ENCODE measurements at regions not wholly inside any gene's neighbourhood (a gene's known extent, or its start where the extent isn't known, plus 50 kb on each side); places are given as distances from the start of the nearest gene placed in this dataset.

DNA sequence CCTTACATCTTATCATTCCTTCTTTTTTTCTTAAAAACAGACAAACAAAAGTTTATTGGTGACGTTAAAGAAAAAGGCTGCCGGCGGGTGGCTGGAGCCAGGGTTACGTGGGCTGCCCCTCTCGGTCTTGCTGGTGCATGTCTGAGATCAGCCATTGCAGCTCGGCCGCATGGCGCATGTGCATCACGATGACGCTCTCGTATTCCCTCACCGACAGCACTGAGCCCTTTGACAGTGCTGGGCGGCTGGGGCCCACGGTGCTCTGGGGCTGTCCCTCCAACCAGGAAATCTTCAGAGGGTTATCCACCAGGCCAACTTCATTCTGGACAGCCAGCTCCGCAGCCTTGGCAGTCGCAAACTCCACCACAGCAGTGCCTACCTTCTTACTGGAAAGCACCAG is 1081.8 kb upstream of the TMEFF2 start:
- TF ChIP-seq SMC3 (IDR thresholded peaks at IDR 0.05), result no peak
- TF ChIP-seq, protein P1, sequence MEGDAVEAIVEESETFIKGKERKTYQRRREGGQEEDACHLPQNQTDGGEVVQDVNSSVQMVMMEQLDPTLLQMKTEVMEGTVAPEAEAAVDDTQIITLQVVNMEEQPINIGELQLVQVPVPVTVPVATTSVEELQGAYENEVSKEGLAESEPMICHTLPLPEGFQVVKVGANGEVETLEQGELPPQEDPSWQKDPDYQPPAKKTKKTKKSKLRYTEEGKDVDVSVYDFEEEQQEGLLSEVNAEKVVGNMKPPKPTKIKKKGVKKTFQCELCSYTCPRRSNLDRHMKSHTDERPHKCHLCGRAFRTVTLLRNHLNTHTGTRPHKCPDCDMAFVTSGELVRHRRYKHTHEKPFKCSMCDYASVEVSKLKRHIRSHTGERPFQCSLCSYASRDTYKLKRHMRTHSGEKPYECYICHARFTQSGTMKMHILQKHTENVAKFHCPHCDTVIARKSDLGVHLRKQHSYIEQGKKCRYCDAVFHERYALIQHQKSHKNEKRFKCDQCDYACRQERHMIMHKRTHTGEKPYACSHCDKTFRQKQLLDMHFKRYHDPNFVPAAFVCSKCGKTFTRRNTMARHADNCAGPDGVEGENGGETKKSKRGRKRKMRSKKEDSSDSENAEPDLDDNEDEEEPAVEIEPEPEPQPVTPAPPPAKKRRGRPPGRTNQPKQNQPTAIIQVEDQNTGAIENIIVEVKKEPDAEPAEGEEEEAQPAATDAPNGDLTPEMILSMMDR (IDR thresholded peaks at IDR 0.05), result no peak
- TF ChIP-seq, protein P2, sequence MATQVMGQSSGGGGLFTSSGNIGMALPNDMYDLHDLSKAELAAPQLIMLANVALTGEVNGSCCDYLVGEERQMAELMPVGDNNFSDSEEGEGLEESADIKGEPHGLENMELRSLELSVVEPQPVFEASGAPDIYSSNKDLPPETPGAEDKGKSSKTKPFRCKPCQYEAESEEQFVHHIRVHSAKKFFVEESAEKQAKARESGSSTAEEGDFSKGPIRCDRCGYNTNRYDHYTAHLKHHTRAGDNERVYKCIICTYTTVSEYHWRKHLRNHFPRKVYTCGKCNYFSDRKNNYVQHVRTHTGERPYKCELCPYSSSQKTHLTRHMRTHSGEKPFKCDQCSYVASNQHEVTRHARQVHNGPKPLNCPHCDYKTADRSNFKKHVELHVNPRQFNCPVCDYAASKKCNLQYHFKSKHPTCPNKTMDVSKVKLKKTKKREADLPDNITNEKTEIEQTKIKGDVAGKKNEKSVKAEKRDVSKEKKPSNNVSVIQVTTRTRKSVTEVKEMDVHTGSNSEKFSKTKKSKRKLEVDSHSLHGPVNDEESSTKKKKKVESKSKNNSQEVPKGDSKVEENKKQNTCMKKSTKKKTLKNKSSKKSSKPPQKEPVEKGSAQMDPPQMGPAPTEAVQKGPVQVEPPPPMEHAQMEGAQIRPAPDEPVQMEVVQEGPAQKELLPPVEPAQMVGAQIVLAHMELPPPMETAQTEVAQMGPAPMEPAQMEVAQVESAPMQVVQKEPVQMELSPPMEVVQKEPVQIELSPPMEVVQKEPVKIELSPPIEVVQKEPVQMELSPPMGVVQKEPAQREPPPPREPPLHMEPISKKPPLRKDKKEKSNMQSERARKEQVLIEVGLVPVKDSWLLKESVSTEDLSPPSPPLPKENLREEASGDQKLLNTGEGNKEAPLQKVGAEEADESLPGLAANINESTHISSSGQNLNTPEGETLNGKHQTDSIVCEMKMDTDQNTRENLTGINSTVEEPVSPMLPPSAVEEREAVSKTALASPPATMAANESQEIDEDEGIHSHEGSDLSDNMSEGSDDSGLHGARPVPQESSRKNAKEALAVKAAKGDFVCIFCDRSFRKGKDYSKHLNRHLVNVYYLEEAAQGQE (IDR thresholded peaks at IDR 0.05), result no peak
- TF ChIP-seq, protein P3, sequence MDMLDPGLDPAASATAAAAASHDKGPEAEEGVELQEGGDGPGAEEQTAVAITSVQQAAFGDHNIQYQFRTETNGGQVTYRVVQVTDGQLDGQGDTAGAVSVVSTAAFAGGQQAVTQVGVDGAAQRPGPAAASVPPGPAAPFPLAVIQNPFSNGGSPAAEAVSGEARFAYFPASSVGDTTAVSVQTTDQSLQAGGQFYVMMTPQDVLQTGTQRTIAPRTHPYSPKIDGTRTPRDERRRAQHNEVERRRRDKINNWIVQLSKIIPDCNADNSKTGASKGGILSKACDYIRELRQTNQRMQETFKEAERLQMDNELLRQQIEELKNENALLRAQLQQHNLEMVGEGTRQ (IDR thresholded peaks at IDR 0.05), result no peak
- no peak for TF ChIP-seq POLR2A (IDR thresholded peaks at IDR 0.05; ENCODE audit: low read length)
- TF ChIP-seq RNF2 (IDR thresholded peaks at IDR 0.05; ENCODE audit: borderline replicate concordance, low read depth), result no peak
- TF ChIP-seq PHF8 (IDR thresholded peaks at IDR 0.05; ENCODE audit: borderline replicate concordance, low read depth), result no peak
- no peak for TF ChIP-seq CBX8 (IDR thresholded peaks at IDR 0.05)
- no peak for TF ChIP-seq CBX2 (IDR thresholded peaks at IDR 0.05; ENCODE audit: borderline replicate concordance, low read depth)
- TF ChIP-seq TP53 (CRISPR knock-in tag; IDR thresholded peaks at IDR 0.05), result no peak
- TF ChIP-seq, protein P4, sequence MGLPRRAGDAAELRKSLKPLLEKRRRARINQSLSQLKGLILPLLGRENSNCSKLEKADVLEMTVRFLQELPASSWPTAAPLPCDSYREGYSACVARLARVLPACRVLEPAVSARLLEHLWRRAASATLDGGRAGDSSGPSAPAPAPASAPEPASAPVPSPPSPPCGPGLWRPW (IDR thresholded peaks at IDR 0.05), result no peak
- no peak for TF ChIP-seq JUNB (IDR thresholded peaks at IDR 0.05)
- no peak for TF ChIP-seq BHLHE40 (IDR thresholded peaks at IDR 0.05; ENCODE audit: low read depth, low read length)
- TF ChIP-seq RAD21 (conservative IDR thresholded peaks at IDR 0.05 in 1 of 2, IDR thresholded peaks at IDR 0.05 in 1 of 2), result no peak
